Esophagus (tissue), 2 donors: ENCODE measurements at regions not wholly inside any gene's neighbourhood (a gene's known extent, or its start where the extent isn't known, plus 50 kb on each side); places are given as distances from the start of the nearest gene placed in this dataset.

ENCODE experiments used
- H3K27ac ChIP-seq, 2 donors: one replicate each; pipeline ENCODE4 v1.5.1; 2013; ENCODE audit warnings: low read depth in 2 of 2, mild to moderate bottlenecking in 2 of 2, inconsistent platforms in 1 of 2, low read length in 1 of 2, moderate library complexity in 1 of 2
- H3K27me3 ChIP-seq, 2 donors: one replicate each; pipeline ENCODE4 v1.6.1; 2013; ENCODE audit warnings: low read length in 2 of 2, control low read depth in 1 of 2, mild to moderate bottlenecking in 1 of 2; ENCODE audit not compliant: insufficient read depth in 2 of 2, control insufficient read depth in 1 of 2
- H3K36me3 ChIP-seq, 2 donors: one replicate each; pipeline ENCODE4 v1.6.1; 2013; ENCODE audit warnings: low read length in 1 of 2; ENCODE audit not compliant: control insufficient read depth in 2 of 2, insufficient read depth in 2 of 2
- H3K4me1 ChIP-seq, 2 donors: one replicate each; pipeline ENCODE4 v1.6.1; 2013; ENCODE audit warnings: low read length in 1 of 2; ENCODE audit not compliant: control insufficient read depth in 2 of 2, insufficient read depth in 2 of 2
- H3K4me3 ChIP-seq, 2 donors: one replicate each; pipeline ENCODE4 v1.5.1; 2013; ENCODE audit warnings: low read length in 2 of 2, mild to moderate bottlenecking in 2 of 2, low read depth in 1 of 2, moderate library complexity in 1 of 2
- H3K9me3 ChIP-seq, 2 donors: one replicate each; pipeline ENCODE4 v1.6.1; 2013; ENCODE audit warnings: mild to moderate bottlenecking in 2 of 2, low read depth in 1 of 2, low read length in 1 of 2, moderate library complexity in 1 of 2; ENCODE audit not compliant: control insufficient read depth in 2 of 2, insufficient read depth in 1 of 2
- WGBS, 2 donors: extraction: QIAGEN DNeasy Blood & Tissue Kit; methylation state at CpG; one replicate each; pipeline ENCODE4 v1.1.7; 2013; 5-methylcytosine and 5-hydroxymethylcytosine counted together
- donor health status: healthy with polysubstance abuse.
- donor health status: Bipolar disorder and iron deficiency.

DNA sequence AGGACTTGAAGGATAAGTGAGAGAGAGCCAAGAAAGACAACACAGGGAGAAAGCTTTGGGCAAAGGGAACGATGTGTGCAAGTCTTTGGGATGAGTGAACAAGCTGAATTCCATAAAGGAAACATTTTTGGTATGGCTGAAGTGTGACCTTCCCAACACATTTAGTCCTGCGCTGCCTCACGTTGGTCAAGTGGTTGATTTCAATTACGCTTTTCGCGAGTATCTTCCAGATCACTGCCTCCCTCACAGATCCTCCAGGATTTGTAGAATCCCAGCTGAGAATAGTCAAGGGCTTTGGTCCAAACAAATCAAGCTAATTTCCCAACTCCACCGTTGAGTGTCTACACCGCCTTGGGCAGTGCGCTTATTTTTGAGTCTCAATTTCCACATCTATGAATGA lies 338.4 kb upstream of the ADAMTS9 start:
- Histone ChIP-seq H3K36me3 (no peaks in the 10 kb centered on the region), H3K27me3 (no peaks in the 10 kb centered on the region), H3K27ac (no peak overlapping the region), H3K9me3 (no peaks in the 10 kb centered on the region), H3K4me3 (no peak overlapping the region), H3K4me1 (no peaks in the 10 kb centered on the region)
- 91% methylated on average over 9 of the region's 9 CpGs for WGBS, 2 donors

DNA sequence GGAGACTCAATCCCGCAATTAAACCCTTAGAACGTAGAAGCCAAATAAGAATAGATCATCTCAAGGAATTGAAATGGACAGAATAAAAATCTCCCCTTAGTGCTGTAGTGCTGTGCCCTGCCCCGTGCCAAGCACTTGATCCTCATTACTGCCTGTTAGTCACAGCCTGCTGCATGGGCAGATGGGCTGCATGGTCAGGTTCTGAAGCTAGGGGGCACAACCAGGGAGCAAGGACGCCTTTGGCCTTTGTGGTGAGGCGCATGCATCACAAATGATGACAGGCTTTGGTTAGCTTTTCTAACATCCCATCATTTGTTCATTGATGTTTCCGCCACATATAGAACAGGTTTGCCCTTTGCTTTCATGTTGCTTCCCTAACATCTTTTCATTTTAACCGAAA lies 336.3 kb upstream of the ADAMTS9 start:
- no peaks in the 10 kb centered on the region for H3K9me3 ChIP-seq
- H3K27me3 ChIP-seq: no peaks in the 10 kb centered on the region
- H3K4me1 ChIP-seq: no peaks in the 10 kb centered on the region
- no peak overlapping the region for H3K4me3 ChIP-seq
- 76 to 95% methylated on average over 7 of the region's 7 CpGs for WGBS, 2 donors
- no peaks in the 10 kb centered on the region for H3K36me3 ChIP-seq
- H3K27ac ChIP-seq: peak overlapping the region in 1 of 2 donors; percentile 1

DNA sequence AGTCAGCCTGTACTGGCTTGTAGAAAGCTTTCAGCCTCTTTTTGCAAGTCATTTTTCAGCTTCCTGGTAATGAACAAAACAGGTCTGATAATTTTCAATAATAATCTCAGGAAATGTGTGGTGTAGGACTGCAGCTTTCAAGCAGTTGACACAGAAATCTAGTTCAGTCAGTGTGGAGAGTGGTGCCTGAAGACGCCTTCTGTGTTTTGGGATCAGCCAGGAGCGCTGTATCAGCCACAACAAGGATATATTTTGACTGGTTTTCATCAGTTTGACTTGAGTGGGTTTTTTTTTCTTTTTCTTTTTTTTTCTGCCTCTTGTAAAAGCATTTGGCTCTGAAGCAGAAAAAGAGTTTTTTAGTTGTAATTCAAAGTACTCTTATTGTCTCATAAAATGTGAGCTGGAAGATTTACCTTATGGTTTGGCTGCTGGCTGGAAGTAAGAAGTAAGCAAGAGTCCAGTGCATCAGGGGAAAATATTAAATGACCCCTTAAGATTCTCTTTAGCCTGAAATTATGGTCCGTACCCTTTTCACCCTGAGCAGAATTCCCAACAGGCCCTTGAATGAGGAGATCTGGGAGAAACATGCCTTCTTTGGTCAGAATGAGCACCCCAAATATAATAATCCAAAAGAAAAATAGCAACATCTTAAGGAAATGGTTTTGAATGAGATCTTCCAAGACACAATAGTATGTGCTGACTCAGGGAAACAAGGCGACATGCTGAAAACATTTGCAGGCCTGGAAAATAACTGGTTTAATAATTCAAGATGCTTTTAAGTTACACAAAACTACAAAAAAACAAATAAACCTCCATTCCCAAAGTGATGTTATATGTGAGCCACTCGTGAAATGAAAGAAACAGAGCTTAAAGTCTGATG lies 332.7 kb upstream of the ADAMTS9 start:
- Histone ChIP-seq H3K27me3 (no peaks in the 10 kb centered on the region), H3K4me3 (no peak overlapping the region), H3K36me3 (no peaks in the 10 kb centered on the region), H3K9me3 (no peaks in the 10 kb centered on the region), H3K27ac (no peak overlapping the region), H3K4me1 (no peaks in the 10 kb centered on the region)
- WGBS, 2 donors: 66 to 71% methylated on average over 5 of the region's 5 CpGs

DNA sequence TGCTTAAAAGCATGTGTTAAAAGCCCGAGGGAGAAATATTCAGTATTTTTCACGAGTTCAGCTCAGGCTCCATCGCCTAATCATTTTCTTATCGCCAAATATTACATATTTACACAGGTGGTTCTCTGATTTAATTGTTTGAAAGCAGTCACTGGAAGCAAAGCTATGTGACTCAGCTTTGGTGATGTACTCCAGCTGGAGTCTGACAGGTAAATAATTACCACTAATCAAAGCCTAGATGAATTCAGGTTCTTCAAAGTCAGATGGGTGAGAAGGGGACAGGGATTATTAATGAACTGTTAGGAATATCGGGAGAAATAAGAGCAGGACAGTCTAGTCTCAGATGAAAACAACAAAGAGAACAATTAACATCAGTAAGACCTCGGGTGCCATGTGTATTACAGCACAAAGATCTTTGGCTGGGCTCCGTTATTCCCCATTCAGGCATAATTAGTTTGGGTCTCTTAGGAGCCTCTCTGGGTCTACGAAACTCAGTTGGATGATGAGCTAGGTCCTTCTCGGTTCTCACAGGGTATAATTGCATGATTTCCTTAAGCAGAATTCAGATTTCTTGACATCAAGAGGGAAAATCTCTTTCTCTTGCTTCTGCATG lies 331.7 kb upstream of the ADAMTS9 start:
- Histone ChIP-seq H3K4me3 (no peak overlapping the region), H3K9me3 (no peaks in the 10 kb centered on the region), H3K27me3 (no peaks in the 10 kb centered on the region), H3K27ac (no peak overlapping the region), H3K36me3 (no peaks in the 10 kb centered on the region), H3K4me1 (no peaks in the 10 kb centered on the region)
- 42 to 46% methylated on average over 9 of the region's 9 CpGs for WGBS, 2 donors

DNA sequence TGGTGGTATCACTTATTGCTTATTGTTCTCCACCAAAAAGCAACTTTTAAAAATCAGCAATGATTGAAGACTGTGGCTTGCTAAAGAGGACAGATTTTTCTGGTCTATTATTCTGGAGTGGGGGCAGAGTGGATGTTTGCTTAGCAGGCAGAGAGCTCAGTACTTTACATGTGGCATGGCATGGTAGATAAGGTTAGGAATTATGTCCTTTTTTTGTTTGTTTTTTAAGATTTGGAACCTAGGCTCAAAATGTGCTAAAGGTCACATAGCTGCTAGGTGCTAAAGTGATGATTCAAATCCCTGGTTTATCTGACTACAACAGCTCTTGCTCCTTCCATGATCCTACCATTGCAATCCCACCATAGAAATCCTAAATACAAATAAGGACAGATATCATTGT lies 331.0 kb upstream of the ADAMTS9 start:
- H3K27ac ChIP-seq: no peak overlapping the region
- H3K27me3 ChIP-seq: no peaks in the 10 kb centered on the region
- no peaks in the 10 kb centered on the region for H3K9me3 ChIP-seq
- no peak overlapping the region for H3K4me3 ChIP-seq
- H3K4me1 ChIP-seq: no peaks in the 10 kb centered on the region
- H3K36me3 ChIP-seq: no peaks in the 10 kb centered on the region

DNA sequence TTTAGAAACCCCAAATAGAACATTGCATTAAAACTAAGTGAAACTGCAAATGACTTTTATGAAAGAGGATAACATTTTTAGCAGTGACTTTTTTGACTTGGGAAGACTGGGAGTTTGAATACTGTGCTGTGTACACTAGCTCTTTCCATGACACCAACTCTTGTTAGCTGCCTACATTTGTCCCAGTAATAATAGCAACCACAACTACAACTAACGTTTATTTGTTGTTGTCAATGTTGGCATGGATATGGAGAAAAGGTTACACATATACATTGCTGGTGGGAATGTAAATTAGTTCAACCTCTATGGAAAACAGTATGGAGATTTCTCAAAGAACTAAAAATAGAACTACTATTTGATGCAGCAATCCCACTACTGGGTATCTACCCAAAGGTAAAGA lies 329.6 kb upstream of the ADAMTS9 start:
- H3K27ac ChIP-seq: no peak overlapping the region
- WGBS, 2 donors: 71 to 85% methylated on average over 1 of the region's 1 CpG
- H3K36me3 ChIP-seq: no peaks in the 10 kb centered on the region
- H3K4me3 ChIP-seq: no peak overlapping the region
- no peaks in the 10 kb centered on the region for H3K4me1 ChIP-seq
- H3K27me3 ChIP-seq: no peaks in the 10 kb centered on the region
- no peaks in the 10 kb centered on the region for H3K9me3 ChIP-seq

DNA sequence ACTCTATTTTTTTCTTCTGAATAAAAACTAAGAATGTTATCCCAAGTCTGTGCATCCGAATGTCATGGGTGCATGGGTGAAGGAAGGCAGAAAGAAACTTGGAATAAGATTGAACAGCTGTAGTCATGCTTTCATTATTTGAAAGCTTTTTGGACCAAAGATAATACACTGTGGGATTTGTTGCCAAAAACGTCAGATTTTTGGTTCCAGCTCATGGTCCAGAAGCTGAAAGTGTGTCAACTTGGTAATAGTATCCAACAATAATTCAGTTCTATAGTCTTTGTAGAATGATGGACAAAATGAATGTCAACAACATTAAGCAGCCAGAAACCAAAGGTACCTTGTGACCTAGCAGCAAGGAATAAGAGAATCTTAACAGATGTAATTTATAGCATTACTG lies 327.9 kb upstream of the ADAMTS9 start:
- 30 to 44% methylated on average over 2 of the region's 2 CpGs for WGBS, 2 donors
- no peaks in the 10 kb centered on the region for H3K4me1 ChIP-seq

DNA sequence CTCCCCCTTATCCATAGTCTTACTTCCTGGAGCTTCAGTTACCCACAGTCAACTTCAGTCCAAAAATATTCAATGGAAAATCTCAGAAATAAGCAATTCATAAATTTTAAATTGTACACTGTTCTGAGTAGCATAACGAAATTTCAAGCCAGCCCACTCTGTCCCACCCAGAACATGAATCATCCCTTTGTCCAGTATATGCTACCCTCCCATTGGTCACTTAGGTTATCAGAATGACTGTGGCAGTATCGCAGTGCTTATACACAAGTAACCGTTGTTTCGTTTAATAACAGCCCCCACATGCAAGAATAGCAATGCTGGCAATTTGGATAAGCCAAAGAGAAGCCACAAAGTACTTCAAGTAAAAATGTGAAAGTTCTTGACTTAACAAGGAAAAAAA lies 325.3 kb upstream of the ADAMTS9 start:
- no peaks in the 10 kb centered on the region for H3K36me3 ChIP-seq
- H3K4me1 ChIP-seq: no peaks in the 10 kb centered on the region
- WGBS, 2 donors: 91 to 92% methylated on average over 4 of the region's 4 CpGs
- no peaks in the 10 kb centered on the region for H3K27me3 ChIP-seq
- no peak overlapping the region for H3K27ac ChIP-seq
- H3K4me3 ChIP-seq: no peak overlapping the region
- no peaks in the 10 kb centered on the region for H3K9me3 ChIP-seq

More for the DNA sequence above, 327.9 kb upstream of the ADAMTS9 start:
- Histone ChIP-seq H3K27me3 (no peaks in the 10 kb centered on the region), H3K4me3 (no peak overlapping the region), H3K36me3 (no peaks in the 10 kb centered on the region), H3K9me3 (no peaks in the 10 kb centered on the region), H3K27ac (no peak overlapping the region)

DNA sequence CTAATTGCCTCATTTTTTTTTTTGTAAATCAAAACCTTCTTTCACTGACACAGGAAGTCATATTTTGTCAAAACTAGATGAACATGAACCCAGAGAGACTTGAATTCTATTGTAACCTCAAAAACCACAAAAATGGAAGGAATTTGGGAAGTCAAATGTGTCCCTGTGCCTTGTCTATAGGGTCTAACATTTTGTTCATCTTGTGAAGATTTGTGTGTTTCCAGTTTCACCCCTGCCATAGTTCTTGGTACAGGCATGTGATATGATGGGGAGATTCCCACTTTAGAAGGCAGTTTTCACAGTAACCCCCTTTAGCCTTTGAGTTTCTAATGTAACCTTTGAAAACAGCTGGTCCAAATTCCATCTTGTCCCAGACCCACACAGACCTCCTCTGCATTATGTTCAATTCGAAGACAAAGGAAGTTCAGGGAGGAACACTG lies 318.5 kb upstream of the ADAMTS9 start:
- no peak overlapping the region for H3K27ac ChIP-seq

DNA sequence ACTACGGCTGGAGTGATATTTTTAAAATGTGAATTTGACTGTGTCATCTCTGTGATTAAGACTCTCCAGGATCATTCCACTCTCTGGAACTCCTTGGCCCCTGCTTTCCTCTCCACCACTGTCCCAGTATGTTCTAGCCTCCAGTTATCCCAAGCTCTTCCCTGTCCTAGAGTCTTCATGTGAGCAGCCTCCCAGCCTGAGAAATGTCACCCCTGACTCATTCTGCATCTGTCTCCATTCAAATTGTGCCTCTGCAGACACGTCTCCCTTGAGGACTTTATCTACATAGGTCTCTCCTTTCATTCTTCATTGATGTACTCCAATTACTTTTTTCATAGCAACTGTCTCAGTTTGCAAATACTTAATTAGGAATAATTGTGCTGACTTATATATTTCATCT lies 317.7 kb upstream of the ADAMTS9 start:
- H3K27me3 ChIP-seq: no peaks in the 10 kb centered on the region
- no peaks in the 10 kb centered on the region for H3K36me3 ChIP-seq
- WGBS, 2 donors: 86 to 87% methylated on average over 2 of the region's 2 CpGs
- H3K27ac ChIP-seq: no peak overlapping the region
- H3K9me3 ChIP-seq: no peaks in the 10 kb centered on the region
- no peak overlapping the region for H3K4me3 ChIP-seq
- no peaks in the 10 kb centered on the region for H3K4me1 ChIP-seq

More for the DNA sequence above, 318.5 kb upstream of the ADAMTS9 start:
- Histone ChIP-seq H3K36me3 (no peaks in the 10 kb centered on the region), H3K9me3 (no peaks in the 10 kb centered on the region), H3K4me1 (no peaks in the 10 kb centered on the region), H3K4me3 (no peak overlapping the region), H3K27me3 (no peaks in the 10 kb centered on the region)
- WGBS, 2 donors: 58 to 60% methylated on average over 1 of the region's 1 CpG
